SK-N-SH (cell line): ENCODE measurements at regions not wholly inside any gene's neighbourhood (a gene's known extent, or its start where the extent isn't known, plus 50 kb on each side); places are given as distances from the start of the nearest gene placed in this dataset.
"Not testable (repeated sequence)": the region's sequence is repeated elsewhere in the genome, so short reads cannot be mapped to it uniquely, and the experiment has no call there.

Experiments
- CTCF ChIA-PET: fragments of 300-600, 350-600 bp; formaldehyde crosslinking; extraction: SDS; loops from one replicate; lab custom pipeline; 2021; lab: Yijun Ruan, JAX
- POLR2A ChIA-PET: fragments of 350-600 bp; sonication (Branson Sonifier 250); formaldehyde crosslinking; extraction: SDS; loops from one replicate; lab custom pipeline; 2020; ENCODE audit warnings: antibody characterized with exemption, inconsistent platforms; lab: Yijun Ruan, JAX
- DNase-seq: peaks from one replicate; pipeline ENCODE4 v3.0.0; 2012
- H2AFZ ChIP-seq: fragments of 200-600 bp; sonication (generic); 2 replicates; pipeline ENCODE4 v1.8.1; 2016; ENCODE audit warnings: antibody characterized with exemption, mild to moderate bottlenecking, low read depth
- H3F3A ChIP-seq: fragments of 200-600 bp; sonication (generic); replicated peaks from 2 replicates; pipeline ENCODE3; 2016; ENCODE audit warnings: antibody characterized with exemption, mild to moderate bottlenecking; ENCODE audit not compliant: insufficient read depth
- H3K27ac ChIP-seq, 2 experiments: fragments of 200-500 bp in 1 of 2; fragments of 200-600 bp in 1 of 2; sonication (Bioruptor generic) in 1 of 2; sonication (generic), shearing (Covaris generic) in 1 of 2; 2 replicates each; pipeline versions ENCODE4 v1.5.1 to v1.6.1; 2014 to 2016; ENCODE audit warnings: low read depth in 2 of 2, inconsistent platforms in 1 of 2, low read length in 1 of 2, mild to moderate bottlenecking in 1 of 2, mixed read lengths in 1 of 2
- H3K27me3 ChIP-seq: fragments of 200-600 bp; sonication (generic), shearing (Covaris generic); 2 replicates; pipeline ENCODE4 v1.6.1; 2016; ENCODE audit warnings: mixed run types; ENCODE audit not compliant: insufficient read depth
- H3K36me3 ChIP-seq, 2 experiments: fragments of 200-500 bp in 1 of 2; fragments of 200-600 bp in 1 of 2; sonication (Bioruptor generic) in 1 of 2; sonication (generic) in 1 of 2; replicated peaks in 1 of 2; 2 replicates each; pipeline versions ENCODE3 to v1.5.1; 2014 to 2016; ENCODE audit warnings: low read length in 1 of 2, mild to moderate bottlenecking in 1 of 2; ENCODE audit not compliant: insufficient read depth in 2 of 2, control insufficient read depth in 1 of 2
- H3K4me1 ChIP-seq, 2 experiments: fragments of 200-500 bp in 1 of 2; fragments of 200-600 bp in 1 of 2; sonication (Bioruptor generic) in 1 of 2; sonication (generic), shearing (Covaris generic) in 1 of 2; 2 replicates each; pipeline versions ENCODE4 v1.5.1 to v1.6.1; 2014 to 2016; ENCODE audit warnings: low read depth in 1 of 2, low read length in 1 of 2, mixed run types in 1 of 2; ENCODE audit not compliant: insufficient read depth in 2 of 2, control insufficient read depth in 1 of 2
- H3K4me2 ChIP-seq: fragments of 200-600 bp; sonication (generic), shearing (Covaris generic); 2 replicates; pipeline ENCODE4 v1.6.1; 2017; ENCODE audit warnings: mixed run types
- H3K4me3 ChIP-seq, 2 experiments: fragments of 200-500 bp in 1 of 2; fragments of 200-600 bp in 1 of 2; sonication (Bioruptor generic) in 1 of 2; sonication (generic), shearing (Covaris generic) in 1 of 2; 2 replicates each; pipeline versions ENCODE4 v1.5.1 to v1.8.1; 2014 to 2016; ENCODE audit warnings: low read depth in 2 of 2, inconsistent platforms in 1 of 2, low read length in 1 of 2, mild to moderate bottlenecking in 1 of 2, mixed read lengths in 1 of 2, moderate library complexity in 1 of 2
- H3K79me2 ChIP-seq: fragments of 200-600 bp; sonication (generic); 2 replicates; pipeline ENCODE4 v1.8.1; 2017; ENCODE audit warnings: mild to moderate bottlenecking; ENCODE audit not compliant: insufficient read depth
- H3K9ac ChIP-seq: fragments of 200-600 bp; sonication (generic); 2 replicates; pipeline ENCODE4 v1.6.1; 2017; ENCODE audit warnings: mixed run types
- H3K9me2 ChIP-seq: fragments of 200-600 bp; sonication (generic); 2 replicates; pipeline ENCODE4 v1.6.1; 2017; ENCODE audit warnings: mixed run types
- H3K9me3 ChIP-seq: fragments of 200-600 bp; sonication (generic); 2 replicates; pipeline ENCODE4 v1.6.1; 2017; ENCODE audit warnings: mixed run types, mild to moderate bottlenecking, moderate library complexity
- H4K20me1 ChIP-seq: fragments of 200-600 bp; sonication (generic); 2 replicates; pipeline ENCODE4 v1.6.1; 2017; ENCODE audit warnings: mild to moderate bottlenecking, mixed run types; ENCODE audit not compliant: insufficient read depth
- CTCF ChIP-seq: fragments of 200-600 bp; sonication (generic); IDR thresholded peaks from 2 replicates; pipeline ENCODE4 v1.6.1; 2017; ENCODE audit warnings: antibody characterized with exemption, mild to moderate bottlenecking, moderate library complexity
- ELF1 ChIP-seq: IDR thresholded peaks from 2 replicates; pipeline ENCODE4 v1.4.0; 2012
- EZH2phosphoT487 ChIP-seq: fragments of 200-600 bp; sonication (generic); IDR thresholded peaks from 2 replicates; pipeline ENCODE4 v1.6.1; 2017; ENCODE audit warnings: low read depth, mixed run types, mild to moderate bottlenecking, antibody characterized with exemption, moderate library complexity, borderline replicate concordance
- FOSL2 ChIP-seq: IDR thresholded peaks from 2 replicates; pipeline ENCODE4 v1.4.0; 2012; ENCODE audit warnings: low read depth, mild to moderate bottlenecking, moderate library complexity, borderline replicate concordance
- FOXJ3 ChIP-seq: sonication (generic); formaldehyde crosslinking; IDR thresholded peaks from 2 replicates; pipeline ENCODE4 v1.5.1; 2020; ENCODE audit warnings: mild to moderate bottlenecking, missing genetic modification reagents
- GATA2 ChIP-seq: sonication (generic); formaldehyde crosslinking; IDR thresholded peaks from 2 replicates; pipeline ENCODE4 v1.5.0; 2020; ENCODE audit warnings: mild to moderate bottlenecking, missing genetic modification reagents
- RAD21 ChIP-seq: IDR thresholded peaks from 2 replicates; pipeline ENCODE4 v1.6.1; 2012; ENCODE audit warnings: mild to moderate bottlenecking, low read length
- TCF12 ChIP-seq: IDR thresholded peaks from 2 replicates; pipeline ENCODE4 v1.4.0; 2012
- WGBS: methylation state at CpG from one replicate; pipeline ENCODE4 v1.1.6; 2017; ENCODE audit warnings: low lambda C conversion rate; 5-methylcytosine and 5-hydroxymethylcytosine counted together
- TF ChIP-seq, protein P1 (sequence below): IDR thresholded peaks from 2 replicates; pipeline ENCODE4 v1.4.0; 2012; ENCODE audit warnings: low read depth, borderline replicate concordance
- TF ChIP-seq, protein P2 (sequence below): fragments of 150-350 bp; IDR thresholded peaks from 2 replicates; pipeline ENCODE4 v1.6.1; 2016; ENCODE audit warnings: mild to moderate bottlenecking, low read depth, low read length
- TF ChIP-seq, protein P3 (sequence below): IDR thresholded peaks from 2 replicates; pipeline ENCODE4 v1.4.0; 2012; ENCODE audit warnings: low read depth, borderline replicate concordance
- TF ChIP-seq, protein P4 (sequence below): IDR thresholded peaks from 2 replicates; pipeline ENCODE4 v1.4.0; 2012; ENCODE audit warnings: low read depth

DNA sequence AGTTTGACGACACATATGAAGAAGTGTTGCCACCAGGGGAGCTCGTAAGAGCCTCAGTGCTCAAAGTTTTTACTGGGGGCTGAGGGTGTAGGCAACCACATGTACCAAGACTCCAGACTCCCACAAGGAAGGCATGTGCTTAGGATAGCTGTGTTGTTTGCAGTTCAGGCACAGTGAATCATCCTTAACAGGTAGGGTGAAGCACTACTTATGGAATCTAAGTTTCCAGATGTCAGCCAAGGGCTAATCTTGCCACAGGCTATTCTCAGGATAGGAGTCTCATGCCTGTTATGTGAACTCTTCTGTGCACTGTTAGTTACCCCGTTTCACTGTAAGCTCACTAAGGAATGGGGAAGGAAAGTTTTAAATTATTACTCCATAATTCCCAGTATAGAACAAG is 202.6 kb downstream of the TMA16 start (continued):
- TF ChIP-seq, protein P1, sequence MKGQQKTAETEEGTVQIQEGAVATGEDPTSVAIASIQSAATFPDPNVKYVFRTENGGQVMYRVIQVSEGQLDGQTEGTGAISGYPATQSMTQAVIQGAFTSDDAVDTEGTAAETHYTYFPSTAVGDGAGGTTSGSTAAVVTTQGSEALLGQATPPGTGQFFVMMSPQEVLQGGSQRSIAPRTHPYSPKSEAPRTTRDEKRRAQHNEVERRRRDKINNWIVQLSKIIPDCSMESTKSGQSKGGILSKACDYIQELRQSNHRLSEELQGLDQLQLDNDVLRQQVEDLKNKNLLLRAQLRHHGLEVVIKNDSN, result no peak
- TF ChIP-seq ELF1, result no peak
- TF ChIP-seq, protein P2, sequence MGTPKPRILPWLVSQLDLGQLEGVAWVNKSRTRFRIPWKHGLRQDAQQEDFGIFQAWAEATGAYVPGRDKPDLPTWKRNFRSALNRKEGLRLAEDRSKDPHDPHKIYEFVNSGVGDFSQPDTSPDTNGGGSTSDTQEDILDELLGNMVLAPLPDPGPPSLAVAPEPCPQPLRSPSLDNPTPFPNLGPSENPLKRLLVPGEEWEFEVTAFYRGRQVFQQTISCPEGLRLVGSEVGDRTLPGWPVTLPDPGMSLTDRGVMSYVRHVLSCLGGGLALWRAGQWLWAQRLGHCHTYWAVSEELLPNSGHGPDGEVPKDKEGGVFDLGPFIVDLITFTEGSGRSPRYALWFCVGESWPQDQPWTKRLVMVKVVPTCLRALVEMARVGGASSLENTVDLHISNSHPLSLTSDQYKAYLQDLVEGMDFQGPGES, result no peak

GRCh38 chr4:163700383-163700782 is 205.9 kb downstream of the TMA16 start:
- H3F3A ChIP-seq, POLR2A ChIA-PET, H3K4me2 ChIP-seq, H3K9me3 ChIP-seq, H4K20me1 ChIP-seq, H3K79me2 ChIP-seq, H2AFZ ChIP-seq, H3K4me3 ChIP-seq, H3K27ac ChIP-seq, H3K9ac ChIP-seq, H3K9me2 ChIP-seq, H3K27me3 ChIP-seq, CTCF ChIA-PET, H3K4me1 ChIP-seq, DNase-seq, H3K36me3 ChIP-seq: not testable (repeated sequence)
- WGBS, result 76% methylated on average over 4 of the region's 4 CpGs

GRCh38 chr4:163701916-163702315 is 207.4 kb downstream of the TMA16 start:
- CTCF ChIA-PET, result no interaction called here
- no peak for DNase-seq

GRCh38 chr4:163702736-163703135 is 208.2 kb downstream of the TMA16 start:
- no peak for DNase-seq
- H3K9ac ChIP-seq, result no peak overlapping the region
- ChIA-PET POLR2A (no interaction called here), CTCF (no interaction called here)
- H3K4me3 ChIP-seq, result no peak overlapping the region
- H3K9me3 ChIP-seq, result peaks cover 3% of the 10 kb centered on the region; the same call in 1 of the 2 replicates
- H4K20me1 ChIP-seq, result no peaks in the 10 kb centered on the region
- no peaks in the 10 kb centered on the region for H3K36me3 ChIP-seq
- no peak overlapping the region for H2AFZ ChIP-seq
- H3K4me1 ChIP-seq, result peaks cover 0 to 9% of the 10 kb centered on the region in 2 experiments; a peak in 2 of 4 replicates
- H3K9me2 ChIP-seq, result peaks cover 11% of the 10 kb centered on the region; the same call in 1 of the 2 replicates
- H3K4me2 ChIP-seq, result no peak overlapping the region
- H3K27me3 ChIP-seq, result no peaks in the 10 kb centered on the region
- WGBS, result 21% methylated on average over 4 of the region's 4 CpGs
- peaks cover 6% of the 10 kb centered on the region for H3F3A ChIP-seq
- H3K27ac ChIP-seq, result no peak overlapping the region
- no peaks in the 10 kb centered on the region for H3K79me2 ChIP-seq
- no peak for TF ChIP-seq CTCF
- TF ChIP-seq, protein P3, sequence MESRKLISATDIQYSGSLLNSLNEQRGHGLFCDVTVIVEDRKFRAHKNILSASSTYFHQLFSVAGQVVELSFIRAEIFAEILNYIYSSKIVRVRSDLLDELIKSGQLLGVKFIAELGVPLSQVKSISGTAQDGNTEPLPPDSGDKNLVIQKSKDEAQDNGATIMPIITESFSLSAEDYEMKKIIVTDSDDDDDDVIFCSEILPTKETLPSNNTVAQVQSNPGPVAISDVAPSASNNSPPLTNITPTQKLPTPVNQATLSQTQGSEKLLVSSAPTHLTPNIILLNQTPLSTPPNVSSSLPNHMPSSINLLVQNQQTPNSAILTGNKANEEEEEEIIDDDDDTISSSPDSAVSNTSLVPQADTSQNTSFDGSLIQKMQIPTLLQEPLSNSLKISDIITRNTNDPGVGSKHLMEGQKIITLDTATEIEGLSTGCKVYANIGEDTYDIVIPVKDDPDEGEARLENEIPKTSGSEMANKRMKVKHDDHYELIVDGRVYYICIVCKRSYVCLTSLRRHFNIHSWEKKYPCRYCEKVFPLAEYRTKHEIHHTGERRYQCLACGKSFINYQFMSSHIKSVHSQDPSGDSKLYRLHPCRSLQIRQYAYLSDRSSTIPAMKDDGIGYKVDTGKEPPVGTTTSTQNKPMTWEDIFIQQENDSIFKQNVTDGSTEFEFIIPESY, result no peak
- TF ChIP-seq, protein P4, sequence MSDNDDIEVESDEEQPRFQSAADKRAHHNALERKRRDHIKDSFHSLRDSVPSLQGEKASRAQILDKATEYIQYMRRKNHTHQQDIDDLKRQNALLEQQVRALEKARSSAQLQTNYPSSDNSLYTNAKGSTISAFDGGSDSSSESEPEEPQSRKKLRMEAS, result no peak
- TF ChIP-seq FOXJ3, result no peak
- no peak for TF ChIP-seq GATA2 (CRISPR knock-in tag)
- TF ChIP-seq EZH2phosphoT487, result no peak
- TF ChIP-seq RAD21, result no peak

More at GRCh38 chr4:163701916-163702315, 207.4 kb downstream of the TMA16 start:
- TF ChIP-seq RAD21 (no peak), FOSL2 (peak; percentile 8; the same call in 1 of the 2 replicates), TCF12 (peak; percentile 6; the same call in 1 of the 2 replicates)
- no peaks in the 10 kb centered on the region for H3K36me3 ChIP-seq
- POLR2A ChIA-PET, result no interaction called here
- peaks cover 6% of the 10 kb centered on the region for H3F3A ChIP-seq
- H3K27ac ChIP-seq, result no peak overlapping the region
- H3K4me2 ChIP-seq, result no peak overlapping the region
- no peak overlapping the region for H3K9ac ChIP-seq
- peaks cover 11% of the 10 kb centered on the region; the same call in 1 of the 2 replicates for H3K9me2 ChIP-seq
- 5% methylated on average over 5 of the region's 5 CpGs for WGBS
- H3K79me2 ChIP-seq, result no peaks in the 10 kb centered on the region
- H3K9me3 ChIP-seq, result peaks cover 3% of the 10 kb centered on the region; the same call in 1 of the 2 replicates
- H3K4me1 ChIP-seq, result peaks cover 0 to 9% of the 10 kb centered on the region in 2 experiments; a peak in 2 of 4 replicates
- peak overlapping the region; percentile 33; the same call in 1 of the 2 replicates for H2AFZ ChIP-seq
- no peaks in the 10 kb centered on the region for H3K27me3 ChIP-seq
- no peak overlapping the region for H3K4me3 ChIP-seq
- no peaks in the 10 kb centered on the region for H4K20me1 ChIP-seq
